CD4-positive, alpha-beta T cell treated with Interleukin-17A for 1 hour (primary cell): ENCODE measurements at regions not wholly inside any gene's neighbourhood (a gene's known extent, or its start where the extent isn't known, plus 50 kb on each side); places are given as distances from the start of the nearest gene placed in this dataset.

Source experiments
- DNase-seq: peaks from one replicate; pipeline ENCODE4 v3.0.0-alpha.2; 2020

DNA sequence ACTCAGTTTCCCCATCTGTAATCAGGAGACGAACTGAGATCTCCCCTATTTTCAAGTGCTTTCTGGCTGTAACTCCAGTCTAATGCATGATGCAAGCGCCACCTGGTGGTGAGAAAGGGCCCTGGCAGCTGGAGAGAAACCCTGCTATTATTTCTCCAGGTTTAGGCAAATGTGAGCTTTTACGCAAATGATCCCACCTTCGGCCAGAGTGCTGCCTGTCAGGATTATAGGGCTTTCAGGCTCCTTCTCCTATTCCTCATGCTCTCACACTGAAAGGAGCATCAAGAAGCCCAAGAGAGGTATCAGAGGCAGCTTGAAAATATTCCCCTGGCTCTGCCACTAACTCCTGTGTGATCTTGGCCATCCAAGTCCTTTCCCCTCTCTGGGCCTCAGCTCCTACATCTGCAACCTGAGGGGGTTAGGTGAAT, 93.9 kb upstream of the RASGRF1 start:
- peak; percentile 61 for DNase-seq

DNA sequence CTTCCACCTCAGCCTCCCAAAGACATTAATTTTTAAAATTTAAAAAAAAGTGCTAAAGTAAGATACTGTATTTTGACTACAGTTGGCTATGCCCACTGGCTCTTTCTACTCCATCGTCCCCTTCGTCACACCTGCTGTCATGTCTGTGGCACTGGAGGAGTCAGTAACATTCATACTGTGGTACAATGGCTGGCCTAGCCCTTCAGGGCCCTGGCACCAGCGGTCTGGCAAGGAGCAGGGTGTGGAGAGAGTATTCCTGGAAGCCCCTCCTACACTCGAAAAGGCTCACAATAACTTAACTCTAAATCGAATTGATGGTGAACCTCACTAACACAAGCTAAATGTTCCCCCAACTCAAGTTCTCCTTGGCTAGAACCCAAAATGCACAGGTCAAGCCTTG, 89.7 kb upstream of the RASGRF1 start:
- DNase-seq, result no peak

- DNase-seq, result no peak
These were observed 89.0 kb upstream of the RASGRF1 start for GRCh38 chr15:79179597-79179996.

- no peak for DNase-seq
These were observed 88.6 kb upstream of the RASGRF1 start for GRCh38 chr15:79179108-79179561.

DNA sequence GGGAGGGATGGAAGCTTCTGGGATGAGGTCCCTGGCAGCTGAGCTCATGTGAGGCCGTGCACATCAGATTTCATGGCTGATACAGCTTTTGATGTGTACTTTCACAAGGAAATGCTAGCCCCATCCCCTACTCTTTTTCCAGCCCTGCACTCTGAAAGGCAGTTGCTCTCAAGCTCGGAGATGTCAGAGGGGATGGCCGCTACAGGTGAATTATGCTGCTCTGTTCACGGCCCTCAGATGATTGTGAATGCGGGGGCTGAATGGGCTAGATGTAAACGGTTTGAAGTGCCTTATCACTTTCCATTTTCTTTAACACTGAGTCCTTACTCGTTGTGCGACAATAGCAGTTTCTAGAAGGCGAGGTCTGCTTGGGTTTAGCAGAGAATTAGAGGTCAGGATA, 88.0 kb upstream of the RASGRF1 start:
- DNase-seq, result no peak

DNA sequence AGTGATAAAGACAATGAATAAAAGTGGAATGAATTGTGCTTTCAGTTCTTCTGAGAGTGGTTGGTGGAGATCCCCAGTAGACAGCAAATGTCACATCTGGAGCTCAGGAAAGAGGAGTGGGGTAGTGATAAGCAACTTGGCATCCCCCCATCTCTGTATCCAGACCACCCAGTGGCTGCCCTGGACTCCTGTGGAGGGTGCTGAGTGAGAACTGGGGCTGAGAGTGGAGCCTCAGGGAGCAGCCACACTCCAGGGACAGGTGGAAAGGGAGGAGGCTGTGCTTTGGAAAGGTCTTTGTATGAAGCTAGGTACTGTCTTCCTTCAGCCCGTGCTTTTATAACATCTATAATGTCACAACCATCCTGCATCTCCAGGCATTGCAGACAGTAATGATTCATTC, 85.6 kb upstream of the RASGRF1 start:
- no peak for DNase-seq

DNA sequence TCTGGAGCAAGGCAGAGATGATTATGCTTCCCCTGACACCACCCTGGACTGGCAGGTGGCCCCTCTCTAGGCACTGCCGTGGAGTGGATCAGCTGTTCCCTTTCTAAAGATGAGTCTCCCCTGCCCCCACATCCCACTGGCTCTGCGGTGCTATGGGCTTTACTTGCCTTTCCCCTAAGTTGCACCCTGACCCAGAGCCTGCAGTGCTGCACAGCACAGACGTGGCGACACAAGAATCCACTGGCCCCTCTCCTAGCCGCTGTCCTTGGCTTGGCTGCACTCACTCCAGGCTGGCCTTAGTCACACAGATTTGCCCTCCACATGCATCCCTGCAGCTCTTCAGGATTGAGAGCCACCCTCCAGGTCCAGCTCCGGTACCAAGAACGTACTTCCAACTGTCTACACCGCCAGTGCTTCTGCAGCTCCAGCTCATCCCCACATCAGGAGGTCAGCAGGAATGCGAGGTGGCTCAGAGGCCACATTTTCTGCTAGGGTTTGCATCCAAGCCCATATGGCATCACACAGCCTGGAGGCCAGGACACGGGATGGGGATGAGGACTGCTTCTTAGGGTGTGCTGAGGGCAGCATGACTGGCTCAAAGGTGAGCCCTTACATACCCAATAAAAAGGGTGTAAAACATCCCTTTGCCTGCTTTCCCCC, 82.4 kb upstream of the RASGRF1 start:
- no peak for DNase-seq

- DNase-seq, result no peak
These were observed 81.5 kb upstream of the RASGRF1 start for GRCh38 chr15:79172032-79172481.

- no peak for DNase-seq
These were observed 80.9 kb upstream of the RASGRF1 start for GRCh38 chr15:79171320-79172031.

- DNase-seq, result no peak
These were observed 79.7 kb upstream of the RASGRF1 start for GRCh38 chr15:79170256-79170664.

DNA sequence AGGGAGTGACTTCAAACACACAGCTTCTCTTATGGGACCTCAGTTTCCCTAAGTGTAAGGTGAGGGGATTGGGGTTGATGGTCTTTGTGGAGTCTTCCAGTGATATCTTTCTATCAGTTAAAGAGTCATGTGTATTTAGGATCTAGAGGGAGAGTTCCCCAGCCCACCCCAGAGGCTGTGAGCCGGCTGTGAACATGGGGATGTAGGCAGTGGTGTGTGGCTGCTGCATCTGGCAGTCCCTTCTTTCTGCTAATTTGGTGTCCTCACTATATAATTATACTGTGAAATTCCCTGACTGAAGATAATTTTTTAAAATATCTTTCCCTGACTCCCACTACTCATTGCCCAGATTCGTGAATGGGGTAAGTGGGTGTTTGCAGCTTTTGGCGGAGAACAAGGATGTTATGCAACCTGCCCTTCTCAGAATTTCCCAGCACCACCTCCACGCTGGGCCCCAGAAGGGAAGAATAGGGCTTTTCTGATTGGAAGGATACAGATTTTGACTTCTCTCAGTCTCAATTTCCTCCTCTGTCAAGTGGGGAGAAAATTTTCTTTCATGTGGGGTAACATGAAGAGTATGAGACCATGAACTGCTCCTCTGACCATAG, 79.0 kb upstream of the RASGRF1 start:
- no peak for DNase-seq

DNA sequence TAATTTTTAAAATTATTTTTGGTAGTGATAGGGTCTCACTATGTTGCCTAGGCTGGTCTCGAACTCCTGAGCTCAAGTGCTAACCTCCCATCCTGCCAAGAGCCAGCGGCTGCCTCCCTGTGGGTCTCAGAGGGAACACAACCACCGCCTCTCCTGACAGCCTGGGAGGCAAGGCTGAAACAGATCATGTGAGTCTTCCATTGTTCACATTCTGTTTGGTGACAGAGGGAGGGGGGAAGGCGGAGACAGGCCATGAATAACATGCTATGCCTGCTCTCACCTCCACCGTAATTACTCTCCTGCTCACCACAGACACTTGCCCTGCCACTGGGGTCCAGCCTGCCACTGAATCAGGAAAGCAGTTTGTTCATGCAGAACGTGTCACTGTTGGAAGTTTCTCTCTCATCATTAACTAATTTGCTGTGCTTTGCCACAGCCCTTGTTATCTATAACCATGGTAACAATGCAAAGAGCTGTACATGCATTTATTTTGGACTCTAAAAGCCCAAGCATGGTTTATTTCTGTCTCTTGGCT, 78.4 kb upstream of the RASGRF1 start:
- DNase-seq, result no peak

DNA sequence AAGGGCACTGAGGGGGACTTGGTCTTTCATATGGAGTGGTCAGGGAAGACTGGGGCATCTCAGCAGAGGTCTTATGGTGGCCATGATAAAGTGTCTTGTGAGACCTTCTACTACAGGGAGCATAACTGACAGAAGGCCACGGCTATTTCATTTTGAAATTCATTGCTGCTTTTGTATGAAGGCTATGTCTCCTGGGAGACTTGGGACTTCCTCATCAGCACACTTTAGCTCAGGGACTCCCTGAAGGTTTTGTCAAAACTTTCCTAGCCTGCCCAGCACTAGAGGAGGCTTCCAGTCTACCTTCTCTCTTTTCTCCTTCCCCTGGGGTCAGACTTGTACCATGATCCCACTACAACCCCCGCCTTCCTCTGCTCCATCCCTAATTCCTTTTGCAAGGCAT, 77.2 kb upstream of the RASGRF1 start:
- no peak for DNase-seq

GRCh38 chr15:79166311-79166955, 75.9 kb upstream of the RASGRF1 start:
- no peak for DNase-seq

DNA sequence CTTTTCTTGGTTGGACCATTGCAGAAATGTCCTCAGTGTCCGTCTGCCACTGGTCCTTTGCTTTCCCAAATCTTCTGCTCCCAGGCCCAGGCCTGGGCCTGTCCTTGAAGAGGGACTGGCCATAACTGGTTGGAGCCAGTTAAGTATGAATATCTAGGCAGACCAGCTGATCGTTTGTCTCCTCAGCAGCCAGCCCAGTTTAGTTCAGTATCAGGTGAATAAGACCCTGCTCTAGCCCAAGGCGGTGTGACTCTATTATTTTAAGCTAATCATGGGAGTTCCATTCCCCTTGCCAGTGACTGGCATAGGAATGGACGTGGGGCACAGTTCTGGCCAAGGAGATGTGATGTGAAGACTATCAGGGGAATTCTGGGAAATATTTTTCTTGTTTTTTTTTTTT, 73.9 kb upstream of the RASGRF1 start:
- DNase-seq, result no peak

- no peak for DNase-seq
These were observed 73.5 kb upstream of the RASGRF1 start for GRCh38 chr15:79164043-79164442.

GRCh38 chr15:79163395-79163794, 72.8 kb upstream of the RASGRF1 start:
- DNase-seq, result no peak

DNA sequence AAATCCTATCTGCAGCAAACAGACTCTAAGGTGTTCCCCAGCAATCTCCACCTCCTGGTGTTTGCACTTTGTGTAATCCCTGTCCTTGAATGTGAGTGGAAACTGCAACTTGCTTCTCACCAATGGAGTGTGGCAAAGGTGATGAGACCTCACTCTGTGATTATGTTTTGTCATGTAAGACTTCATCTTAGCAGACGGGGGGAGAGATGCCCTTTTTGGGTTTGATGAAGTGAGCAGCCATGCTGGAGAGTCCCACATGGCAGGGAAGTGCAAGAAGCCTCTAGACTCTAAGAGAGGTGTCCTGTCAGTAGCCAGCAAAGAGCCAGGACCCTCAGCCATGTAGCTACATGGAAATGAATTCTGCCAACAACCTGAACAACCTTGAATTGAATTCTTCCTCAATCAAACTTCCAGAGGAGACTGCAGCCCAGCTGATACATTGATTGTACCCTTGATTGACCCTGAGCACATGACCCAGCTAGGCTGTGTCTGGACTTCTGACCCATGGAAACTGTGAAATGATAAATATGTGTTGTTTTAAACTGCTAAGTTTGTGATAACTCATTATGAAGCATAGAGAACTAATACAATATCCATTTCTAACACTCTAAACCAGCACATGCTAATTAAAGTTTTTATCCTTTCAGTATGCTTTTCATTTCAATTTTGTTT, 71.4 kb upstream of the RASGRF1 start:
- no peak for DNase-seq

GRCh38 chr15:79160211-79160610, 69.6 kb upstream of the RASGRF1 start:
- DNase-seq, result no peak

DNA sequence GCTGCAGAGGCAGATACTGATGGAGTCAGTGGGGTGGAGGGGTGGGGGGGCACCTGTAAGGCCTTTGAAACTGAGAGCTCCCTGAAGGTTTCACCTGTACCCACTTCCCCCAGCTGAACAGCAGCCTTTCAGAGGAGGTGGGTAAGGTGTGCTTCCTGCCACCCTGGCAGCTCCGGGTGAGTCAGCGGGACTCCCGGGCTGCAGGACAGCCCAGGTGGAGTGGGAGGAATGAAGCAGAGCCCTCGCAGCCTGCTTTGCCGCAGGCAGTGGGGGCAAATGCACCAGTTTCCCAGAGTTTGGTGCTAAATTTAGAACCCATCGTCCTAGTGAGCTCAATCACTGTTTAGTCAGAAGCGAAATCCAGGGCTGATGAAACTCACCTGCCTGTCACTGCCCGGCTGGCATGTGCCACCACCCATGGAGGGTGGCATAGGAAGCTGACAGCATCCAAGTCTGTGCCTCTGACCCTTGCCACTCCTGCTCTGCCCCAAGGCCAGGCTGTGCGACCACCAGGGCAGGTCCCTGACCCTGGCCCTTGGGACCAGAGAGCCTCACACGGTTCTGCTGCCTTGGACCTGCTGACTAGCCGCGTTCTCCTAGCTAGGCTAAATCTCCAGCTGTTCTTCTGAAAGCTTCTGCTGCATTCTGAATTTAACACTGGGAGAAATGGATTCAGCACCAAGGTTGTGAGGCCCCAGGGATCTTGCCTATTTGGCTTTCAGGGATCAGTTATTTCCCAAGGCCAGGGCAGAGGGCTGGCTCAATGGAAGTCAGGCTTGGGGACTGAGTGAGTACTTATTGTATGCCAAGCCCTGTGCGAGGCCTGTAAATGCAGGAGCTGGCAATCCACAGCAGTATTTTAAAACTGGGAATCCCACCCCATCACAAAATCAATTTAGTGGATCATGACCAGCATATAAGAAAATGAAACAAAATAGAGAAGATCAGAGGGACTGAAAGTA, 67.3 kb upstream of the RASGRF1 start:
- DNase-seq, result no peak

- no peak for DNase-seq
These were observed 66.3 kb upstream of the RASGRF1 start for GRCh38 chr15:79156704-79157375.
